HL-60 (cell line): ENCODE measurements at regions not wholly inside any gene's neighbourhood (a gene's known extent, or its start where the extent isn't known, plus 50 kb on each side); places are given as distances from the start of the nearest gene placed in this dataset.

Source experiments
- DNase-seq, 2 experiments: peaks; one replicate each; pipeline ENCODE4 v3.0.0-alpha.2; 2010 to 2020; ENCODE audit warnings: low read depth in 1 of 2, low spot score in 1 of 2
- H3K27ac ChIP-seq: fragments of 250-450 bp; sonication (Bioruptor Pico); replicated peaks from 2 replicates; pipeline ENCODE4 v1.5.1; 2020; ENCODE audit warnings: mild to moderate bottlenecking, moderate library complexity
- H3K27me3 ChIP-seq: fragments of 250-450 bp; sonication (Bioruptor Pico); 2 replicates; pipeline ENCODE4 v1.5.1; 2021; ENCODE audit warnings: mild to moderate bottlenecking, moderate library complexity; ENCODE audit not compliant: insufficient read depth, poor library complexity, severe bottlenecking
- H3K4me3 ChIP-seq: replicated peaks from 2 replicates; pipeline ENCODE4 v1.5.1; 2011; ENCODE audit warnings: mild to moderate bottlenecking, control low read depth, low read length; ENCODE audit not compliant: insufficient read depth
- CTCF ChIP-seq: IDR thresholded peaks from one replicate; pipeline ENCODE4 v1.5.1; 2011; ENCODE audit warnings: low read length, control low read depth, inconsistent platforms; ENCODE audit not compliant: insufficient read depth
- GABPA ChIP-seq: IDR thresholded peaks from 2 replicates; pipeline ENCODE4 v1.6.1; 2012; ENCODE audit warnings: low read depth
- POLR2AphosphoS5 ChIP-seq: IDR thresholded peaks from 2 replicates; pipeline ENCODE4 v1.6.1; 2012; ENCODE audit warnings: low read depth
- REST ChIP-seq: IDR thresholded peaks from 2 replicates; pipeline ENCODE4 v1.6.1; 2012; ENCODE audit warnings: low read depth; ENCODE audit not compliant: insufficient replicate concordance
- SPI1 ChIP-seq: IDR thresholded peaks from 2 replicates; pipeline ENCODE4 v1.6.1; 2012; ENCODE audit warnings: low read depth, mild to moderate bottlenecking, borderline replicate concordance

DNA sequence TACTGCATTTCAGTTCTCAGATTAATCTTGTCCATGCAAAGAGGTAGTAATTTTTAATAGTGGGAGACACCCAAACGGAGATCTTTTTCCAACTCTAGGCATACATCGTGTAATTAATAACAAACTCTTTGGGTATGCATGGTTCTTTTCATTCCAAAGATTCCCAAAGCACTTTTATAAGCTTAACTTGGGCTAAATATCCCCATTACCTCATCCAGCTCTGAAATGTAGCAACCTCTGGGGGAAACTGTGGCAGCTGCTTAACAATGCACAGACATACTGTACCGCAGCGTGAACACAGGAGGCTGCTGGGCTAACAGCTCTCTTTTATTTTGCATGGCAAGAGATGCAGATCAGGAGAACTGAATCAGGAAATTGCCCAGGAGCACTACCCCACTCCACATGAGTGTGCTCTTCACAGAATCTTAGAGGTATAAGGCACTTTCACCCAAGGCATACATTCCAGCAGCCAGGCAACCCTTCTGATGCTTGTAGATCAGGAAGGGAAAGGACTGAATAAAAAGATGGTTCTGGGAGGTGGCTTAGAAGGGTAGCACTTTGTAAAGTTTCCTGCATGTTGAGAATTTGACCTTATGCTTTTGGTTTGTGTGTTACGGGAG, 114.4 kb upstream of the GLI3 start:
- Histone ChIP-seq H3K4me3 (no peak overlapping the region), H3K27ac (no peak overlapping the region), H3K27me3 (no peaks in the 10 kb centered on the region)
- DNase-seq: no peak
- TF ChIP-seq GABPA (no peak), CTCF (no peak), POLR2AphosphoS5 (no peak), SPI1 (no peak), REST (no peak)

- Histone ChIP-seq H3K27me3 (no peaks in the 10 kb centered on the region), H3K4me3 (no peak overlapping the region), H3K27ac (no peak overlapping the region)
- TF ChIP-seq CTCF: no peak
- TF ChIP-seq REST: no peak
- no peak for TF ChIP-seq GABPA
- no peak for TF ChIP-seq POLR2AphosphoS5
- TF ChIP-seq SPI1: no peak
- DNase-seq: no peak
Observed at GRCh38 chr7:42350801-42351200, 113.8 kb upstream of the GLI3 start.

DNA sequence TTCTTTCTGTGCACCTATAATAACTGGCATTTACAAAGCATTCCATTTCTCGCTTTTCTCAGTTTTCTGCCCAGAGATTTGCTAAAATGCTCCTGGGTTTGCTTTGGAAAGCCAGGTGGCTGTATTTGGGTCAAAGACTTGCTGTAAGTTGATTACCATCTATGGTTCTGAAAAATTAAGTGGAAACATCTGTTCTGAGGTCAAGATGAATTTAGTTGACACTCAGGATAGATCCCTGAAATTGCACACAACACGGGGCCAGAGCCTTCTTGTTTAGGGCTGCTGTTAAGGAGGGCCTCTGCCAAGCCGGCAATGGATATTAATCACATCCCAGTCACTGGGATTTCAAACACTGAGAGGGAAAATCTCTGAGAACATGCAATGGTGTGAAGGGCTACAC, 111.6 kb upstream of the GLI3 start:
- DNase-seq: no peak
- Histone ChIP-seq H3K27me3 (no peaks in the 10 kb centered on the region), H3K27ac (no peak overlapping the region), H3K4me3 (no peak overlapping the region)
- TF ChIP-seq SPI1 (no peak), REST (no peak), CTCF (no peak), GABPA (no peak), POLR2AphosphoS5 (no peak)
